ENCODE measurements at regions not wholly inside any gene's neighbourhood (a gene's known extent, or its start where the extent isn't known, plus 50 kb on each side); places are given as distances from the start of the nearest gene placed in this dataset.

DNA sequence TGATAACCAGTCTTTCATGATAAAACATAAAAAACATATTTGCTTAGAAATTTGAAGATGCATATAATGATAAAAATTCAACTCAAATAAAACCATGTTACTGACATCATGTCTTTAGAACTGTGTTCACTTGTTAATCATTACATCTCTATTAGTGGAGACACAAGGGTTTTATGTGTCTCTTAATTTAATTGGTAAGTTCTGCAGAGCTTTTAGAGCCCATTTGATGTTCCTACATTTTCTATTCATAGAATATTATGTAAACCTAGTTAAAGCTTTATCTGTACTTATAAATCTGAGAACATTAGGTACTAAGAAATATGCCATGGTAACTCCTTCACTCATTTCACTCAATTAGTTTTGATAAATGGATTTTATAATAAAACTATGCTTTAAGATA lies 285.4 kb downstream of the SLCO4C1 start:
- no peak for DNase-seq (ENCODE audit: low read depth in 1 of 2, low spot score in 1 of 2)
- no peak for TF ChIP-seq GABPA (IDR thresholded peaks at IDR 0.05; ENCODE audit: low read depth)
- H3K27ac ChIP-seq (replicated peaks), result no peak overlapping the region
- H3K4me3 ChIP-seq (replicated peaks; ENCODE audit: insufficient read depth, low read length), result no peak overlapping the region
- H3K27me3 ChIP-seq (ENCODE audit: insufficient read depth, poor library complexity, severe bottlenecking), result no peaks in the 10 kb centered on the region

DNA sequence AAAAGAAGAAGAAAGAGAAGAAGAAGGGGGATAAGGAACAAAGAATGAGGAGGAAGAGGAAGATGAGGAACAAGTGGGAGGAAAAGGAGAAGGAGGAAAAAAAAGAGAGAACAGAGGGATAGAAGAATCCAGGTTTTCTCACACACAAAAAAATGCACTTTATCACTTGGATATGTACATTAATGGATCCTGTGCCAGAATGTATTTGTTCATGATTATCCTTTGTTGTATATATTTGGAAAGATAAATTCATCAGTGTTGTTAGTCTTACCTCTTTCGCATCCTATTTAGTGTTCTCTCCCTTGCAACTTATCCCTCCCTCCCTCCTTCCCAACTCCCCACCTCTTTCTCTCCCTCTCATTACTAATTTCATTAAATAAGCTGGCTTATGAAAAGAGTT lies 298.8 kb downstream of the SLCO4C1 start:
- TF ChIP-seq GABPA (IDR thresholded peaks at IDR 0.05; ENCODE audit: low read depth) (no peak), POLR2AphosphoS5 (IDR thresholded peaks at IDR 0.05; ENCODE audit: low read depth) (no peak), SPI1 (IDR thresholded peaks at IDR 0.05; ENCODE audit: borderline replicate concordance, low read depth) (no peak)
- TF ChIP-seq, protein P1, sequence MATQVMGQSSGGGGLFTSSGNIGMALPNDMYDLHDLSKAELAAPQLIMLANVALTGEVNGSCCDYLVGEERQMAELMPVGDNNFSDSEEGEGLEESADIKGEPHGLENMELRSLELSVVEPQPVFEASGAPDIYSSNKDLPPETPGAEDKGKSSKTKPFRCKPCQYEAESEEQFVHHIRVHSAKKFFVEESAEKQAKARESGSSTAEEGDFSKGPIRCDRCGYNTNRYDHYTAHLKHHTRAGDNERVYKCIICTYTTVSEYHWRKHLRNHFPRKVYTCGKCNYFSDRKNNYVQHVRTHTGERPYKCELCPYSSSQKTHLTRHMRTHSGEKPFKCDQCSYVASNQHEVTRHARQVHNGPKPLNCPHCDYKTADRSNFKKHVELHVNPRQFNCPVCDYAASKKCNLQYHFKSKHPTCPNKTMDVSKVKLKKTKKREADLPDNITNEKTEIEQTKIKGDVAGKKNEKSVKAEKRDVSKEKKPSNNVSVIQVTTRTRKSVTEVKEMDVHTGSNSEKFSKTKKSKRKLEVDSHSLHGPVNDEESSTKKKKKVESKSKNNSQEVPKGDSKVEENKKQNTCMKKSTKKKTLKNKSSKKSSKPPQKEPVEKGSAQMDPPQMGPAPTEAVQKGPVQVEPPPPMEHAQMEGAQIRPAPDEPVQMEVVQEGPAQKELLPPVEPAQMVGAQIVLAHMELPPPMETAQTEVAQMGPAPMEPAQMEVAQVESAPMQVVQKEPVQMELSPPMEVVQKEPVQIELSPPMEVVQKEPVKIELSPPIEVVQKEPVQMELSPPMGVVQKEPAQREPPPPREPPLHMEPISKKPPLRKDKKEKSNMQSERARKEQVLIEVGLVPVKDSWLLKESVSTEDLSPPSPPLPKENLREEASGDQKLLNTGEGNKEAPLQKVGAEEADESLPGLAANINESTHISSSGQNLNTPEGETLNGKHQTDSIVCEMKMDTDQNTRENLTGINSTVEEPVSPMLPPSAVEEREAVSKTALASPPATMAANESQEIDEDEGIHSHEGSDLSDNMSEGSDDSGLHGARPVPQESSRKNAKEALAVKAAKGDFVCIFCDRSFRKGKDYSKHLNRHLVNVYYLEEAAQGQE (IDR thresholded peaks at IDR 0.05; ENCODE audit: insufficient replicate concordance, low read depth), result no peak
- TF ChIP-seq, protein P2, sequence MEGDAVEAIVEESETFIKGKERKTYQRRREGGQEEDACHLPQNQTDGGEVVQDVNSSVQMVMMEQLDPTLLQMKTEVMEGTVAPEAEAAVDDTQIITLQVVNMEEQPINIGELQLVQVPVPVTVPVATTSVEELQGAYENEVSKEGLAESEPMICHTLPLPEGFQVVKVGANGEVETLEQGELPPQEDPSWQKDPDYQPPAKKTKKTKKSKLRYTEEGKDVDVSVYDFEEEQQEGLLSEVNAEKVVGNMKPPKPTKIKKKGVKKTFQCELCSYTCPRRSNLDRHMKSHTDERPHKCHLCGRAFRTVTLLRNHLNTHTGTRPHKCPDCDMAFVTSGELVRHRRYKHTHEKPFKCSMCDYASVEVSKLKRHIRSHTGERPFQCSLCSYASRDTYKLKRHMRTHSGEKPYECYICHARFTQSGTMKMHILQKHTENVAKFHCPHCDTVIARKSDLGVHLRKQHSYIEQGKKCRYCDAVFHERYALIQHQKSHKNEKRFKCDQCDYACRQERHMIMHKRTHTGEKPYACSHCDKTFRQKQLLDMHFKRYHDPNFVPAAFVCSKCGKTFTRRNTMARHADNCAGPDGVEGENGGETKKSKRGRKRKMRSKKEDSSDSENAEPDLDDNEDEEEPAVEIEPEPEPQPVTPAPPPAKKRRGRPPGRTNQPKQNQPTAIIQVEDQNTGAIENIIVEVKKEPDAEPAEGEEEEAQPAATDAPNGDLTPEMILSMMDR (IDR thresholded peaks at IDR 0.05; ENCODE audit: insufficient read depth, low read length), result no peak
- no peak for DNase-seq (ENCODE audit: low read depth in 1 of 2, low spot score in 1 of 2)
- no peaks in the 10 kb centered on the region for H3K27me3 ChIP-seq (ENCODE audit: insufficient read depth, poor library complexity, severe bottlenecking)
- H3K27ac ChIP-seq (replicated peaks), result no peak overlapping the region
- H3K4me3 ChIP-seq (replicated peaks; ENCODE audit: insufficient read depth, low read length), result no peak overlapping the region

DNA sequence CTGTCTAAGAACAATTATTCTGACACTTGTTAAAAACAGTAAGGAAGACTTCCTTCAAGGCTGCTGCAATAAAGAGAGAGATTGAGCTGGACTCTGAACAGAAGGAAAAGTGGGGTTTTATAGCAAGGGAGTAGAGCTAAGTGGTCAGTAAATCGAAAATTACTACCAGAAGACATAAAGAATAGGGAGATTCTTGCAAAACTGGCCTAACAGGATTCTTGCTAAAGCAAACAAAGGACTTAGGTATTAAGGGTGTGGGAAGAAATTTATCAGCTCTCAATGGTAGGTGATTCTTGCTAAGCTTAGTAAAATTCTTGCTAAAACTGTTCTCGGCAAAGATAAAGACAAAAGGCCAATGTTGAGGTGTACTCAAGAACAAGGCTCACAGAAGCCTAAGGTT lies 300.5 kb downstream of the SLCO4C1 start:
- TF ChIP-seq, protein P1 (IDR thresholded peaks at IDR 0.05; ENCODE audit: insufficient replicate concordance, low read depth), result no peak
- TF ChIP-seq SPI1 (IDR thresholded peaks at IDR 0.05; ENCODE audit: borderline replicate concordance, low read depth) (no peak), GABPA (IDR thresholded peaks at IDR 0.05; ENCODE audit: low read depth) (no peak), POLR2AphosphoS5 (IDR thresholded peaks at IDR 0.05; ENCODE audit: low read depth) (no peak)
- TF ChIP-seq, protein P2 (IDR thresholded peaks at IDR 0.05; ENCODE audit: insufficient read depth, low read length), result no peak
- DNase-seq (ENCODE audit: low read depth in 1 of 2, low spot score in 1 of 2), result no peak
- no peak overlapping the region for H3K4me3 ChIP-seq (replicated peaks; ENCODE audit: insufficient read depth, low read length)
- no peaks in the 10 kb centered on the region for H3K27me3 ChIP-seq (ENCODE audit: insufficient read depth, poor library complexity, severe bottlenecking)
- no peak overlapping the region for H3K27ac ChIP-seq (replicated peaks)

DNA sequence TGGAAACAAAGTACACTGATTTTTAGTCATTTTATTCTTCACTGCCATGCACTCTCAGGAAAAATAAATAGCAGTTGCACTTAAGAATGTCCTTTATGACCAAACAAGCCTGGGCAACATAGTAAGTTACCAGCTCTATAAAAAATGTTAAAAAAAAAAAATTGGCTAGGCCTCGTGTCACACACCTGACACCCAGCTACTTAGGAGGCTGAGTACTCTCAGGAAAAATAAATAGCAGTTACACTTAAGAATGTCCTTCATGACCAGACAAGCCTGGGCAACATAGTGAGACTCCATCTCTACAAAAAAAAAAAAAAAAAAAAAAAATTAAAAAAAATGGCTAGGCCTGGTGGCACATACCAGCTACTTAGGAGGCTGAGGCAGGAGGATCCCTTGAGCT lies 304.6 kb downstream of the SLCO4C1 start:
- Histone ChIP-seq H3K4me3 (replicated peaks; ENCODE audit: insufficient read depth, low read length) (no peak overlapping the region), H3K27ac (replicated peaks) (no peak overlapping the region), H3K27me3 (ENCODE audit: insufficient read depth, poor library complexity, severe bottlenecking) (no peaks in the 10 kb centered on the region)
- no peak for DNase-seq (ENCODE audit: low read depth in 1 of 2, low spot score in 1 of 2)
- TF ChIP-seq, protein P1 (IDR thresholded peaks at IDR 0.05; ENCODE audit: insufficient replicate concordance, low read depth), result no peak
- TF ChIP-seq POLR2AphosphoS5 (IDR thresholded peaks at IDR 0.05; ENCODE audit: low read depth) (no peak), SPI1 (IDR thresholded peaks at IDR 0.05; ENCODE audit: borderline replicate concordance, low read depth) (no peak), GABPA (IDR thresholded peaks at IDR 0.05; ENCODE audit: low read depth) (no peak)
- TF ChIP-seq, protein P2 (IDR thresholded peaks at IDR 0.05; ENCODE audit: insufficient read depth, low read length), result no peak
